Neural progenitor cell (in vitro differentiated cells): ENCODE measurements at regions not wholly inside any gene's neighbourhood (a gene's known extent, or its start where the extent isn't known, plus 50 kb on each side); places are given as distances from the start of the nearest gene placed in this dataset.

Source experiments
- EZH2 ChIP-seq: fragments of 200-600 bp; sonication (generic); IDR thresholded peaks from 2 replicates; pipeline ENCODE4 v1.6.1; 2017; ENCODE audit warnings: antibody characterized with exemption, mild to moderate bottlenecking, moderate library complexity
- EZH2phosphoT487 ChIP-seq: fragments of 200-600 bp; sonication (generic); IDR thresholded peaks from 2 replicates; pipeline ENCODE4 v1.6.1; 2017; ENCODE audit warnings: antibody characterized with exemption

- TF ChIP-seq EZH2phosphoT487 (no peak), EZH2 (no peak)
These were observed 77.6 kb upstream of the TMC1 start for GRCh38 chr9:72443855-72444254.
